Immature natural killer cell (primary cell): ENCODE measurements at regions not wholly inside any gene's neighbourhood (a gene's known extent, or its start where the extent isn't known, plus 50 kb on each side); places are given as distances from the start of the nearest gene placed in this dataset.

Experiments
- DNase-seq, 3 donors: peaks; one replicate each; pipeline ENCODE4 v3.0.0; 2022; ENCODE audit warnings: mixed read lengths in 1 of 3
- H3K27ac Mint-ChIP-seq, 6 donors: one replicate each; pipeline ENCODE4 v1.8.0; 2020; ENCODE audit warnings: mixed read lengths in 6 of 6, mild to moderate bottlenecking in 5 of 6, inconsistent platforms in 4 of 6, moderate library complexity in 3 of 6
- H3K27me3 Mint-ChIP-seq, 3 donors: one replicate each; pipeline ENCODE4 v1.8.0; 2020 to 2021; ENCODE audit warnings: low read depth in 3 of 3, mild to moderate bottlenecking in 3 of 3, mixed read lengths in 3 of 3, moderate library complexity in 3 of 3, inconsistent platforms in 1 of 3
- H3K36me3 Mint-ChIP-seq, 3 donors: one replicate each; pipeline ENCODE4 v1.8.0; 2020; ENCODE audit warnings: mixed read lengths in 3 of 3, inconsistent platforms in 2 of 3, mild to moderate bottlenecking in 2 of 3
- H3K4me1 Mint-ChIP-seq, 2 donors: one replicate each; pipeline ENCODE4 v1.8.0; 2020; ENCODE audit warnings: inconsistent platforms in 2 of 2, mild to moderate bottlenecking in 2 of 2, mixed read lengths in 2 of 2, moderate library complexity in 1 of 2
- H3K4me3 Mint-ChIP-seq, 5 donors: one replicate each; pipeline ENCODE4 v1.8.0; 2020; ENCODE audit warnings: mild to moderate bottlenecking in 5 of 5, mixed read lengths in 5 of 5, inconsistent platforms in 3 of 5, moderate library complexity in 3 of 5
- H3K9me3 Mint-ChIP-seq, 6 donors: one replicate each; pipeline ENCODE4 v1.8.0; 2020; ENCODE audit warnings: mild to moderate bottlenecking in 6 of 6, mixed read lengths in 6 of 6, inconsistent platforms in 4 of 6, moderate library complexity in 3 of 6

- DNase-seq, result no peak
- H3K27me3 Mint-ChIP-seq, result peaks cover 0 to 2% (median 0%) of the 10 kb centered on the region in 3 donors
- no peak overlapping the region for H3K4me3 Mint-ChIP-seq
- peaks cover 0 to 4% (median 0%) of the 10 kb centered on the region in 6 donors for H3K9me3 Mint-ChIP-seq
- H3K36me3 Mint-ChIP-seq, result no peaks in the 10 kb centered on the region
- no peak overlapping the region for H3K27ac Mint-ChIP-seq
- H3K4me1 Mint-ChIP-seq, result no peaks in the 10 kb centered on the region
Measured at GRCh38 chr12:98001430-98001829, 514.0 kb upstream of the TMPO start.

- H3K27ac Mint-ChIP-seq, result no peak overlapping the region
- H3K9me3 Mint-ChIP-seq, result peaks cover 0 to 4% (median 0%) of the 10 kb centered on the region in 6 donors
- H3K27me3 Mint-ChIP-seq, result peaks cover 0 to 2% (median 0%) of the 10 kb centered on the region in 3 donors
- no peaks in the 10 kb centered on the region for H3K36me3 Mint-ChIP-seq
- H3K4me3 Mint-ChIP-seq, result no peak overlapping the region
- no peaks in the 10 kb centered on the region for H3K4me1 Mint-ChIP-seq
- no peak for DNase-seq
Measured at GRCh38 chr12:98002887-98003493, 512.4 kb upstream of the TMPO start.

DNA sequence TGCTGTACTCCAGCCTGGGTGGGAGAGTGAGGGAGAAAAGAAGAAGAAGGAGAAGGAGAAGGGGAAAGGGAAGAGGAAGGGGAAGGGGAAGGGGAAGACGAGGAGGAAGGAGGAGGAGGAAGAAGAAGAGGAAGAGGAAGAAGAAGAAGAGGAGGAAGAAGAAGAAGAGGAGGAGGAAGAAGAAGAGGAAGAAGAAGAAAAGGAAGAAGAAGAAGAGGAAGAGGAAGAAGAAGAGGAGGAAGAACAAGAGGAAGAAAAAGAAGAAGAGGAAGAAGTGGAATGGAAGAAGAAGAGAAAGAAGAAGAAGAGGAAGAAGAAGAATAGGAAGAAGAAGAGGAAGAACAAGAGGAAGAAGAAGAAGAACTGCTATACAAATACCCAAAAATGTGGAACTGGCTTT lies 507.4 kb upstream of the TMPO start:
- DNase-seq, result no peak
- H3K4me3 Mint-ChIP-seq, result no peak overlapping the region
- peaks cover 0 to 5% (median 0%) of the 10 kb centered on the region in 6 donors for H3K9me3 Mint-ChIP-seq
- no peaks in the 10 kb centered on the region for H3K36me3 Mint-ChIP-seq
- no peaks in the 10 kb centered on the region for H3K4me1 Mint-ChIP-seq
- peaks cover 0 to 1% (median 0%) of the 10 kb centered on the region in 3 donors for H3K27me3 Mint-ChIP-seq
- H3K27ac Mint-ChIP-seq, result no peak overlapping the region

DNA sequence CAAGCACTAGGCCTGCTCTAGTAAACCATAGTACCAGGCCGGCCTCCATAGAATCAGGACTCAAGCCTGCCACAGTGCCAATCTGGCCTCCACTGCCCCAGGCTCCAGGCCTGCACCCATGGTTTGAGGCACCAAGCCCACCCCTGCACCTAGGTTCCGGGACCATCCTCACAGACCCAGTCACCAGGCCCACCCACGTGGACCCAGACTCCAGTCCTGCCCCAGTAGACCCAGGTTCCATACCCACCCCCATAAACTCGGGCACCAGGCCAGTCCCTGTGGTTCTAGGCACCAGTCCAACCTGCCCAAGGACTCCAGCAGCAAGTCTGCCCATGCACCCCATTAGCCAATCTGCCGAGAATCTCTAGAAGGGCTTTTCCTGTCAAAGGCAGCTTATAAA lies 501.8 kb upstream of the TMPO start:
- H3K27ac Mint-ChIP-seq, result no peak overlapping the region
- H3K36me3 Mint-ChIP-seq, result no peaks in the 10 kb centered on the region
- no peak overlapping the region for H3K4me3 Mint-ChIP-seq
- peaks cover 0 to 13% (median 2%) of the 10 kb centered on the region in 6 donors for H3K9me3 Mint-ChIP-seq
- no peaks in the 10 kb centered on the region for H3K4me1 Mint-ChIP-seq
- peaks cover 0 to 1% (median 0%) of the 10 kb centered on the region in 3 donors for H3K27me3 Mint-ChIP-seq
- no peak for DNase-seq

DNA sequence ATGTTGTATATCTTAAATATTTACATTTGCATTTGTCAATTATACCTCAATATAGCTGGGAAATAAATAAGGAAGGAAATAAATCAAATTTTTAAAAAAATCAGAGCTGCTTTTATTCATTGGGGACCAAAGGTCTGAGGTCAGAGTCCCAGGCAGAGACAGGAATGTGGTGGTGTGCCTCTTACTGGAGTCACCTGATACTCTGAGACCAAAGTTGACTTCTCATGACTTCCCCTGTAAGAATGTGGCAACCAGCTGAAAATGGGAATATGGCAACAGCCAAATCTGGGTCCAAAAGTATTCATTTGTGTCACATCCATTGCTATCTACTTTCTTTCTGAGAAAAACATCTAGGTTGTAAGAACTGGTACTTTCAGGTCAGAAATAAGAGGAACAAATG lies 496.6 kb upstream of the TMPO start:
- no peak overlapping the region for H3K4me3 Mint-ChIP-seq
- H3K36me3 Mint-ChIP-seq, result no peaks in the 10 kb centered on the region
- no peak overlapping the region for H3K27ac Mint-ChIP-seq
- DNase-seq, result no peak
- H3K27me3 Mint-ChIP-seq, result no peaks in the 10 kb centered on the region
- no peaks in the 10 kb centered on the region for H3K4me1 Mint-ChIP-seq
- peaks cover 0 to 10% (median 2%) of the 10 kb centered on the region in 6 donors for H3K9me3 Mint-ChIP-seq

DNA sequence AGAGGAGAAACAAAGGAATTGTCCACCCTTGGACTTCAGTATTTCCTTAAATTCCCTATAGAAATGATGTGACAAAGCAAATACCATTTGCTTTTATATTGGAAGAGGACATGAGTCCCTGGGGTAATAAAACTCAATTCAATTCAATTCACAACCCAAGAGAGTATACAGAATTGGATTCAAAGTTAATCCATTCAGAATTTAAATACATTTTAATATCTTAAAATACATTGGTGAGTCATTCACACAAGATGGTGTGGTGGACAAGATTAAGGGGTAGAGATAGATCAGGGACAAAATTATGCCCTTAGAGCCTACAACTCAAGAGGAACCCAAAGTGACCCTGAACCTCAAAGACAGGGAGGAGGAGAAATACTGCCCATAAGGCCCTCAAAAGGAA lies 495.0 kb upstream of the TMPO start:
- no peaks in the 10 kb centered on the region for H3K36me3 Mint-ChIP-seq
- no peak overlapping the region for H3K27ac Mint-ChIP-seq
- no peaks in the 10 kb centered on the region for H3K4me1 Mint-ChIP-seq
- no peak for DNase-seq
- H3K4me3 Mint-ChIP-seq, result no peak overlapping the region
- H3K27me3 Mint-ChIP-seq, result no peaks in the 10 kb centered on the region
- peaks cover 0 to 12% (median 2%) of the 10 kb centered on the region in 6 donors for H3K9me3 Mint-ChIP-seq

- Mint-ChIP-seq H3K4me3 (no peak overlapping the region), H3K27me3 (no peaks in the 10 kb centered on the region), H3K27ac (no peak overlapping the region), H3K36me3 (no peaks in the 10 kb centered on the region), H3K4me1 (no peaks in the 10 kb centered on the region), H3K9me3 (peaks cover 0 to 12% (median 0%) of the 10 kb centered on the region in 6 donors)
- DNase-seq, result no peak
Measured at GRCh38 chr12:98022961-98023360, 492.4 kb upstream of the TMPO start.

- H3K9me3 Mint-ChIP-seq, result peaks cover 0 to 8% (median 5%) of the 10 kb centered on the region in 6 donors
- no peaks in the 10 kb centered on the region for H3K4me1 Mint-ChIP-seq
- peaks cover 1 to 4% (median 2%) of the 10 kb centered on the region in 3 donors for H3K27me3 Mint-ChIP-seq
- H3K4me3 Mint-ChIP-seq, result no peak overlapping the region
- H3K36me3 Mint-ChIP-seq, result no peaks in the 10 kb centered on the region
- H3K27ac Mint-ChIP-seq, result no peak overlapping the region
- DNase-seq, result no peak
Measured at GRCh38 chr12:98037401-98038140, 477.8 kb upstream of the TMPO start.

- no peak for DNase-seq
- no peaks in the 10 kb centered on the region for H3K4me1 Mint-ChIP-seq
- peaks cover 0 to 8% (median 6%) of the 10 kb centered on the region in 6 donors for H3K9me3 Mint-ChIP-seq
- H3K27me3 Mint-ChIP-seq, result peaks cover 0 to 2% (median 1%) of the 10 kb centered on the region in 3 donors
- no peak overlapping the region for H3K4me3 Mint-ChIP-seq
- no peaks in the 10 kb centered on the region for H3K36me3 Mint-ChIP-seq
- no peak overlapping the region for H3K27ac Mint-ChIP-seq
Measured at GRCh38 chr12:98042668-98043067, 472.7 kb upstream of the TMPO start.

GRCh38 chr12:98045395-98045794 lies 470.0 kb upstream of the TMPO start:
- Mint-ChIP-seq H3K9me3 (peaks cover 0 to 3% (median 0%) of the 10 kb centered on the region in 6 donors), H3K36me3 (no peaks in the 10 kb centered on the region), H3K27me3 (peaks cover 0 to 3% (median 1%) of the 10 kb centered on the region in 3 donors), H3K4me3 (no peak overlapping the region), H3K27ac (no peak overlapping the region), H3K4me1 (no peaks in the 10 kb centered on the region)
- DNase-seq, result no peak

DNA sequence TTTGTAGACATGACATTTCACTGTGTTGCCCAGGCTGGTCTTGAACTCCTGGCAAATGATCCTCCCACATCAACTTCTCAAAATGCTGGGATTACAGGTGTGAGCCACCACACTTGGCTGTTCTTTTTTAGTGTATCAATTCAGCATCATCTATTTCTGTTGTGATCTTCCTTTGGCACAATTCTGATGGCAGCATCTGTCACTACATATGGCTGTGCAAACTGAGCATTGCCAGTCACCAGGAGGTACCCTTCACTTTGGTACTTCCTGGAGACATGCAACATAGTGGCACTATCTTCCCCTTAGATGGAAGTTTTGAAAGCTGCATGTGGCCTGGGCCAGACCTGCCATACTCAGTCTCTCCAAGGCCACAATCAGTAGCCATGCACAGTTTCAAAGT lies 467.1 kb upstream of the TMPO start:
- Mint-ChIP-seq H3K36me3 (no peaks in the 10 kb centered on the region), H3K9me3 (peaks cover 0 to 5% (median 0%) of the 10 kb centered on the region in 6 donors), H3K4me1 (no peaks in the 10 kb centered on the region), H3K4me3 (no peak overlapping the region), H3K27me3 (peaks cover 1 to 3% (median 2%) of the 10 kb centered on the region in 3 donors), H3K27ac (no peak overlapping the region)
- no peak for DNase-seq

- no peak for DNase-seq
- Mint-ChIP-seq H3K27me3 (peaks cover 1 to 5% (median 2%) of the 10 kb centered on the region in 3 donors), H3K4me1 (no peaks in the 10 kb centered on the region), H3K4me3 (no peak overlapping the region), H3K9me3 (peaks cover 0 to 8% (median 0%) of the 10 kb centered on the region in 6 donors), H3K36me3 (no peaks in the 10 kb centered on the region), H3K27ac (no peak overlapping the region)
Measured at GRCh38 chr12:98053202-98053601, 462.2 kb upstream of the TMPO start.

DNA sequence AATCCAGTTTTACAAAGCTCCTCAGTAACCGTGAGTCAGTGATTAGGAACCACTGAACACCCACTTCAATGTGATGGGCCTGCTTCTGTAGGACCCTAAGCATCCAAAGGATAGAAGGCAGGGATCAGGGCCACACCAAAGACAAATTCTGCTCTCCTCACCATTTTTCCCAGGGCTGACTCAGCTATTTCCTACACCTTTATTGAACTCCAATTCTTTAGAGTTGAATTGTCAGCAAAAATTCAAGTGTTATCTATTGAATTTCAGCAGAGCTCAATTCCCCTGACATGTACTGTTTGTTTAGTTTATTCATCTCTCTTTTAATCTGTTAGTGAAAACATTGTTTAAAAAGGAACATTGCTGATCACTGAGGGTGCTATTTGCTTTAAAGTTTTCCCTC lies 457.7 kb upstream of the TMPO start:
- H3K4me1 Mint-ChIP-seq, result no peaks in the 10 kb centered on the region
- H3K36me3 Mint-ChIP-seq, result no peaks in the 10 kb centered on the region
- DNase-seq, result no peak
- H3K4me3 Mint-ChIP-seq, result no peak overlapping the region
- H3K9me3 Mint-ChIP-seq, result peaks cover 0 to 7% (median 0%) of the 10 kb centered on the region in 6 donors
- peaks cover 0 to 3% (median 2%) of the 10 kb centered on the region in 3 donors for H3K27me3 Mint-ChIP-seq
- no peak overlapping the region for H3K27ac Mint-ChIP-seq

GRCh38 chr12:98058213-98058612 lies 457.2 kb upstream of the TMPO start:
- H3K4me1 Mint-ChIP-seq, result no peaks in the 10 kb centered on the region
- no peak overlapping the region for H3K27ac Mint-ChIP-seq
- H3K4me3 Mint-ChIP-seq, result no peak overlapping the region
- H3K27me3 Mint-ChIP-seq, result peaks cover 0 to 3% (median 2%) of the 10 kb centered on the region in 3 donors
- no peak for DNase-seq
- H3K9me3 Mint-ChIP-seq, result peaks cover 0 to 7% (median 0%) of the 10 kb centered on the region in 6 donors
- no peaks in the 10 kb centered on the region for H3K36me3 Mint-ChIP-seq
